ENCODE measurements at regions not wholly inside any gene's neighbourhood (a gene's known extent, or its start where the extent isn't known, plus 50 kb on each side); places are given as distances from the start of the nearest gene placed in this dataset.

DNA sequence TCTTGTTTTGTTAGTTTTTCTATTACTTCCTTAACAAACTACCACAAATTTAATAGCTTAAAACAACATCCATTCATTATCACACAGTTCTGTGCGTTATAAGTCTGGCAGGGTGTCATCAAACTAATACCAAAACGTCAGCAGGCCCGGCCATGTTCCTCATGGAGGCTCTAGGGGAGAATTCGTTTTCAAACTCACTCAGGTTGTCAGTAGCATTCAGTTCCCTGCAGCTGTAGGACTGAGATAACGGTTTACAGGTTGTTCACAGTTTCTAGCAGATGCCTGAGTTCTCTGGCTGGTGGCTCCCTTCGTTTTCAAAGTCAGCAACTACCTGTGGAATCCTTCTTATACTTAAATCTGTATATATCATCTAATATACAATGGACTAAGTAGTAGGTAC is 72.5 kb upstream of the PRSS16 start:
- TF ChIP-seq EZH2 (IDR thresholded peaks at IDR 0.05; ENCODE audit: insufficient read depth, poor library complexity, severe bottlenecking): no peak
- no peak for TF ChIP-seq EZH2phosphoT487 (IDR thresholded peaks at IDR 0.05; ENCODE audit: insufficient read depth, low read depth)

All from GM23248 (cell line).